A673 (cell line): ENCODE measurements at regions not wholly inside any gene's neighbourhood (a gene's known extent, or its start where the extent isn't known, plus 50 kb on each side); places are given as distances from the start of the nearest gene placed in this dataset.

ENCODE experiments used
- BruUV-seq: library from RNA; stranded (reverse); fragments of 400-500 nt; replicated peaks from 2 replicates; lab custom pipeline; 2021; lab: Mats Ljungman, UMichigan
- CTCF ChIA-PET: fragments of 300-600 bp; sonication (Branson Sonifier 250); formaldehyde crosslinking; loops from one replicate; lab custom pipeline; 2022; ENCODE audit warnings: antibody characterized with exemption; lab: Charles Lee
- POLR2A ChIA-PET: fragments of 300-600 bp; sonication (Branson Sonifier 250); formaldehyde crosslinking; loops from one replicate; lab custom pipeline; 2022; ENCODE audit warnings: antibody characterized with exemption; ENCODE audit not compliant: low non-redundant PET; lab: Charles Lee
- DNase-seq: peaks from one replicate; pipeline ENCODE4 v3.0.0-alpha.2; 2015; ENCODE audit warnings: low spot score
- H3K27ac ChIP-seq: fragments of 200-600 bp; sonication (generic); 2 replicates; pipeline ENCODE4 v1.5.1; 2016; ENCODE audit warnings: mixed run types, low read depth, mild to moderate bottlenecking, mixed read lengths, antibody characterized with exemption, low read length; ENCODE audit not compliant: poor library complexity, severe bottlenecking
- H3K27me3 ChIP-seq: fragments of 200-600 bp; sonication (generic); replicated peaks from 2 replicates; pipeline ENCODE4 v1.6.1; 2017; ENCODE audit warnings: mixed run types, low read depth, mild to moderate bottlenecking, mixed read lengths, antibody characterized with exemption, low read length; ENCODE audit not compliant: insufficient read depth, poor library complexity
- H3K36me3 ChIP-seq: fragments of 200-600 bp; sonication (generic); 2 replicates; pipeline ENCODE4 v1.6.1; 2016; ENCODE audit warnings: mixed run types, mild to moderate bottlenecking, mixed read lengths, antibody characterized with exemption, low read length; ENCODE audit not compliant: insufficient read depth, poor library complexity, severe bottlenecking
- H3K4me1 ChIP-seq: fragments of 200-600 bp; sonication (generic); 2 replicates; pipeline ENCODE4 v1.6.1; 2017; ENCODE audit warnings: mixed run types, mild to moderate bottlenecking, mixed read lengths, antibody characterized with exemption, low read length; ENCODE audit not compliant: insufficient read depth, poor library complexity, severe bottlenecking
- H3K4me3 ChIP-seq: fragments of 200-600 bp; sonication (generic); 2 replicates; pipeline ENCODE4 v1.5.1; 2016; ENCODE audit warnings: low read depth, mixed run types, mild to moderate bottlenecking, mixed read lengths, low read length; ENCODE audit not compliant: poor library complexity, severe bottlenecking
- H3K9me3 ChIP-seq: fragments of 200-600 bp; sonication (generic); 2 replicates; pipeline ENCODE4 v1.6.1; 2016; ENCODE audit warnings: mixed run types, low read depth, mild to moderate bottlenecking, mixed read lengths, antibody characterized with exemption, low read length; ENCODE audit not compliant: poor library complexity, severe bottlenecking
- EZH2 ChIP-seq: fragments of 200-600 bp; sonication (generic); IDR thresholded peaks from 2 replicates; pipeline ENCODE4 v1.6.1; 2017; ENCODE audit warnings: borderline replicate concordance, low read depth, mild to moderate bottlenecking, mixed read lengths, antibody characterized with exemption, low read length; ENCODE audit not compliant: poor library complexity, severe bottlenecking
- intact Hi-C: fragments of 100-400 bp; cut with micrococcal nuclease; formaldehyde crosslinking; loops from one replicate; pipeline ENCODE4 v1.10.0; 2022; ENCODE audit not compliant: unreplicated experiment
- TF ChIP-seq, protein P1 (sequence below): fragments of 300-800, 200-600 bp; sonication (generic); conservative IDR thresholded peaks from 2 replicates; pipeline ENCODE4 v1.5.1; 2017; ENCODE audit warnings: low read depth, mild to moderate bottlenecking, antibody characterized with exemption, low read length, moderate library complexity, mixed read lengths

DNA sequence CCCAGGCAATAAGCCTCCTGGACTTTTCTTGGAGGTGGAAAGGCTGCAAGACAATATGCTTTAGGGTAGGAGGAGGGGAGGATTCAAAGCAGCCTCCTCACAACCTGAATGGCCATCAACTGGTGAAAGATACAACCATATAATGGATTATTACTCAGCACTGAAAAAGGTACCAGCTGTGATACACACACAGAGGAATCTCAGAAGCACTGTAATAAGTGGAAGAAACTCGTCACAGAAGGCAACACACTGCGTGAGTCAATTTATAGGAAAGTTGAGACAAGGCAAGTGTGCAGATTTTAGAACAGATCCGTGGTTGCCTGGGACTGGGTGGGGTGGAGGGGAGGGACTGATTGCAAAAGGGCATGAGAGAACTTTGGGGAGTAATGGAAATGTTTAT lies 64.9 kb upstream of the ZBTB40 start:
- intact Hi-C loops: no loop called here
- Histone ChIP-seq H3K27ac (no peak overlapping the region), H3K36me3 (no peaks in the 10 kb centered on the region), H3K4me1 (no peaks in the 10 kb centered on the region), H3K27me3 (peaks cover 14% of the 10 kb centered on the region), H3K4me3 (no peak overlapping the region), H3K9me3 (no peaks in the 10 kb centered on the region)
- no TSS peak for BruUV-seq
- no peak for TF ChIP-seq EZH2
- TF ChIP-seq, protein P1, sequence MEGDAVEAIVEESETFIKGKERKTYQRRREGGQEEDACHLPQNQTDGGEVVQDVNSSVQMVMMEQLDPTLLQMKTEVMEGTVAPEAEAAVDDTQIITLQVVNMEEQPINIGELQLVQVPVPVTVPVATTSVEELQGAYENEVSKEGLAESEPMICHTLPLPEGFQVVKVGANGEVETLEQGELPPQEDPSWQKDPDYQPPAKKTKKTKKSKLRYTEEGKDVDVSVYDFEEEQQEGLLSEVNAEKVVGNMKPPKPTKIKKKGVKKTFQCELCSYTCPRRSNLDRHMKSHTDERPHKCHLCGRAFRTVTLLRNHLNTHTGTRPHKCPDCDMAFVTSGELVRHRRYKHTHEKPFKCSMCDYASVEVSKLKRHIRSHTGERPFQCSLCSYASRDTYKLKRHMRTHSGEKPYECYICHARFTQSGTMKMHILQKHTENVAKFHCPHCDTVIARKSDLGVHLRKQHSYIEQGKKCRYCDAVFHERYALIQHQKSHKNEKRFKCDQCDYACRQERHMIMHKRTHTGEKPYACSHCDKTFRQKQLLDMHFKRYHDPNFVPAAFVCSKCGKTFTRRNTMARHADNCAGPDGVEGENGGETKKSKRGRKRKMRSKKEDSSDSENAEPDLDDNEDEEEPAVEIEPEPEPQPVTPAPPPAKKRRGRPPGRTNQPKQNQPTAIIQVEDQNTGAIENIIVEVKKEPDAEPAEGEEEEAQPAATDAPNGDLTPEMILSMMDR: no peak
- ChIA-PET POLR2A (no interaction called here), CTCF (no interaction called here)
- DNase-seq: no peak

DNA sequence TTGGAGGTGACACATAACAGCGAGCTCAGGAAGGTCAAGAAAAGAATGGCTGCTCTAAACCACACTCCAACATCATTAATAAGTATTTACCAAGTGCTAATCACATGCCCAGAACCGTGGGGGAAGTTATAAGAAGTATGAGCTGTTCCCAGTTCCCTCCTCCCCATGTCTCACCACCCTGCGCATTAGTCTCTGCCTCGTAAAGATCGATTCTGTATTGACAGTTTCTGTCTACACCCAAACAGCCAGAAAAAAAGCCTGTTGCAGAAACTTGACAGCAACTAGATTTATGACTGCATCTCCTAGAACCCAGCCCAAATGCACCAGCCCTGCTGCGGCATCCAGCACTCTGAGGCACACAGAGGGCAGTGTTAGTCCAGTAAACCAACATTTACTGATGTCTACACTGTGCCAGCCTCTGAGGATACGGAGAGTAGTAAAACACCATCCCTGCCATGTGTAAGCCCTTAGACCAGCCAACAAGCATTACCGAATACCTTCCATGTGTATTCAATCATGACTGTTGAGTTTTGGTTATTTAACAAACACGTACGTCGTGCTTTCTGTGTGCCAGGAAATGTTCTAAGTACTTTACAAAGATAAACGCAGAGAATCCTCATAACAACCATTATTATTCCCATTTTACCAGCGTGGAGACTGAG lies 63.6 kb upstream of the ZBTB40 start:
- Histone ChIP-seq H3K4me3 (no peak overlapping the region), H3K4me1 (no peaks in the 10 kb centered on the region), H3K9me3 (no peaks in the 10 kb centered on the region), H3K27me3 (peaks cover 10% of the 10 kb centered on the region), H3K27ac (no peak overlapping the region), H3K36me3 (no peaks in the 10 kb centered on the region)
- CTCF ChIA-PET: no interaction called here
- TF ChIP-seq, protein P1: no peak
- no peak for TF ChIP-seq EZH2
- POLR2A ChIA-PET: no interaction called here
- intact Hi-C loops: no loop called here
- BruUV-seq: no TSS peak
- DNase-seq: no peak

DNA sequence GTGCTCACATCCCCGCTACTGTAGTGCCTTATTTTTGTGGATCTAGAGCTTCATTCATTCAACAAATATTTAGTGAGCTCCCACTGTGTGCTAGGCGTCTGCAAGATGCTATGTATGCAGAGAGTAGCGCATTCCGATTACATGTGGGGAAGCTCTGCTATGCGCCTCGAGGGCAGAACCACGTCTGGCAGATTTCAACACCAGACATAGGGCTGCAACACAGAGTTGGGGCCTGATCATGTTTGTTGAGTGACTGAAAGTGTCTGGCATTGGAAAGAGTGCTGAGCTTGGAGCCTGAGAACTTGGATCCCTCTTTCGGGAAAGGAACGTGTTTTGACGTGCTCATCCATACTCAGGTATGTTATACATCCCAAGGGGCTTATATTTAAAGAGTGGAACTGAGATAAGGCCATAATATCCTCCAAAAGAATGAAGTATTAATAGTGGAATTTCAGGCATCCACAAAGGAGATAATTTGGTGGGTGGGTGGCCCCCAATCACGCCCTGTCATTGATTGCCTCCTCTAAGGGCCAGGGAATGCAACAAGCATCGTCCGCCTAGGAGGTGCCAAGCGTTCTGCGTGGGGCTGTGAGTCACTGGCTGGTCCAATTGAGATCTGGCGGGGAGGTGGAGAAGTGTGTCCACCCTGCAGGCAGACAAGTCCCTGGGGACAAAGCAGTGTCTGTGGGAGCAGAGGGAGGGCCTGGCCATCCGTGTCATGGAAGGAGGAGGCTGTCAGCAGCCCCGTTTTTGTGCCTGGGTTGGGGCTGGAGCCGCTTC lies 62.8 kb upstream of the ZBTB40 start:
- TF ChIP-seq, protein P1: no peak
- no peak for TF ChIP-seq EZH2
- POLR2A ChIA-PET: no interaction called here
- H3K27me3 ChIP-seq: peaks cover 10% of the 10 kb centered on the region

More for the DNA sequence above, 62.8 kb upstream of the ZBTB40 start:
- Histone ChIP-seq H3K36me3 (no peaks in the 10 kb centered on the region), H3K9me3 (no peaks in the 10 kb centered on the region), H3K4me1 (no peaks in the 10 kb centered on the region), H3K27ac (no peak overlapping the region), H3K4me3 (no peak overlapping the region)
- CTCF ChIA-PET: no interaction called here
- DNase-seq: peak; percentile 12
- no TSS peak for BruUV-seq
- intact Hi-C loops: no loop called here
